CD4-positive, alpha-beta memory T cell (primary cell): ENCODE measurements at regions not wholly inside any gene's neighbourhood (a gene's known extent, or its start where the extent isn't known, plus 50 kb on each side); places are given as distances from the start of the nearest gene placed in this dataset.

Experiments
- CTCF ChIA-PET: fragments of 350-600 bp; sonication (Branson Sonifier 250); formaldehyde crosslinking; loops from one replicate; lab custom pipeline; 2021; ENCODE audit warnings: inconsistent platforms; ENCODE audit not compliant: partially characterized antibody; lab: Charles Lee
- POLR2A ChIA-PET: fragments of 350-600 bp; sonication (Branson Sonifier 250); formaldehyde crosslinking; loops from one replicate; lab custom pipeline; 2021; ENCODE audit not compliant: partially characterized antibody; lab: Charles Lee
- DNase-seq, 5 donors: peaks; one replicate each; pipeline versions ENCODE4 v3.0.0 to v3.0.0-alpha.2; 2020 to 2022; ENCODE audit warnings: mixed read lengths in 1 of 5
- H3K27ac ChIP-seq: one replicate; pipeline ENCODE4 v1.7.0; 2013; ENCODE audit warnings: low read depth, low read length
- H3K27me3 ChIP-seq: 2 replicates; pipeline ENCODE4 v1.7.0; 2013; ENCODE audit warnings: mild to moderate bottlenecking, low read length, moderate library complexity; ENCODE audit not compliant: insufficient read depth
- H3K36me3 ChIP-seq: 2 replicates; pipeline ENCODE4 v1.7.0; 2013; ENCODE audit warnings: mild to moderate bottlenecking, low read length, moderate library complexity; ENCODE audit not compliant: insufficient read depth
- H3K4me1 ChIP-seq: 2 replicates; pipeline ENCODE4 v1.7.0; 2013; ENCODE audit warnings: mild to moderate bottlenecking, low read length, moderate library complexity; ENCODE audit not compliant: insufficient read depth
- H3K4me3 ChIP-seq, 2 donors: one replicate each; pipeline ENCODE4 v1.7.0; 2013; ENCODE audit warnings: low read length in 2 of 2, mild to moderate bottlenecking in 1 of 2
- H3K9me3 ChIP-seq, 2 donors: one replicate each; pipeline ENCODE4 v1.7.0; 2013; ENCODE audit warnings: low read length in 2 of 2, control low read depth in 1 of 2; ENCODE audit not compliant: control insufficient read depth in 1 of 2
- H3K27ac Mint-ChIP-seq, 7 donors: one replicate each; pipeline ENCODE4 v1.8.0; 2020 to 2021; ENCODE audit warnings: mixed read lengths in 7 of 7, mild to moderate bottlenecking in 6 of 7, inconsistent platforms in 3 of 7, moderate library complexity in 3 of 7
- H3K27me3 Mint-ChIP-seq, 2 donors: one replicate each; pipeline ENCODE4 v1.8.0; 2020 to 2021; ENCODE audit warnings: mixed read lengths in 2 of 2
- H3K36me3 Mint-ChIP-seq, 2 donors: one replicate each; pipeline ENCODE4 v1.8.0; 2020 to 2021; ENCODE audit warnings: mixed read lengths in 2 of 2, inconsistent platforms in 1 of 2, mild to moderate bottlenecking in 1 of 2
- H3K4me1 Mint-ChIP-seq, 4 donors: one replicate each; pipeline ENCODE4 v1.8.0; 2020 to 2021; ENCODE audit warnings: mixed read lengths in 4 of 4, mild to moderate bottlenecking in 1 of 4
- H3K4me3 Mint-ChIP-seq, 8 donors: one replicate each; pipeline ENCODE4 v1.8.0; 2020 to 2021; ENCODE audit warnings: mixed read lengths in 8 of 8, mild to moderate bottlenecking in 7 of 8, moderate library complexity in 6 of 8, inconsistent platforms in 3 of 8
- H3K9me3 Mint-ChIP-seq, 8 donors: one replicate each; pipeline ENCODE4 v1.8.0; 2020 to 2021; ENCODE audit warnings: mixed read lengths in 8 of 8, mild to moderate bottlenecking in 5 of 8, inconsistent platforms in 3 of 8, moderate library complexity in 1 of 8
- intact Hi-C: fragments of 100-400 bp; cut with micrococcal nuclease; formaldehyde crosslinking; loops from one replicate; pipeline ENCODE4 v1.15.1; 2023

DNA sequence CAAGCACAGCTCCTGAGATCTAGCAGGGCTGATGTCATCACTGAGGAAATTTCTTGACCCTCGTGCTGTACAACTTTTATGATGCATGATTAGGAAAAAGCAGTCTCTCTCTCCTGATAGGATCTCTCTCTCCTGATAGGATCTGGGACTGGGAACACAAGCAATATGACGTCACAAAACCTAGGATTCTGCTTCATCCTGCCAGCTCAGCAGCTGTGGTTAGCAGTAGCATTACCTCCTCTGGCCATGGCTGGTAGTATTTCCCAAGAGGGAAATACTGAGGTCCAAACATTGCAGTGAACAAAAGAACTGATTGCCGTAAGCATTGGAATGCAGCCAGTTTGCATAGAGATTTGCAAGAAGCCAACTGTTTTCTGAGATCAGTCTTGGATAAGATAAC, 521.2 kb upstream of the POU3F3 start:
- no peak overlapping the region for H3K27ac ChIP-seq
- DNase-seq = no peak
- H3K4me1 ChIP-seq = no peaks in the 10 kb centered on the region
- CTCF ChIA-PET = no interaction called here
- no peaks in the 10 kb centered on the region for H3K36me3 ChIP-seq
- H3K9me3 ChIP-seq = no peaks in the 10 kb centered on the region
- POLR2A ChIA-PET = no interaction called here
- Mint-ChIP-seq H3K27ac (no peak overlapping the region), H3K4me1 (no peaks in the 10 kb centered on the region), H3K4me3 (no peak overlapping the region), H3K36me3 (no peaks in the 10 kb centered on the region), H3K9me3 (peaks cover 0 to 9% (median 6%) of the 10 kb centered on the region in 8 donors), H3K27me3 (no peaks in the 10 kb centered on the region)
- intact Hi-C loops = no loop called here
- H3K4me3 ChIP-seq = no peak overlapping the region
- no peaks in the 10 kb centered on the region for H3K27me3 ChIP-seq

DNA sequence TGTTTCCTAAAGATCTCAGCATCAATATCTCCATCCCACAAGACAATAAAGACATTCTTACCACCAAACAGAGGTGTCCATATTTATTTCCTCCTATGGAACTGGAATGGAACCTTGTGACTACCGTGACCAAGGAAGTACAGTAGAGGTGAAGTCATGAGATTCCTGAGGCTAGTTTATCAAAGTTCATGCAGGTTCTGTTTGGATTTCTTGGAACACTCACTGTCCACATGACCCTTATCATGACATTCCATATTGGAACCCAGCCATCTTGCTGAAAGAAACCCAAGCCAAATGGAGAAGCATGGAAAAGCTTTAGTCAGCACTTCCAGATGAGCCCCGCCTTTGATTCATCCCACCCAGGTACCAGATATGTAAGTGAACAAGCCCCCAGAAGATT, 516.0 kb upstream of the POU3F3 start:
- no peaks in the 10 kb centered on the region for H3K36me3 Mint-ChIP-seq
- Histone ChIP-seq H3K4me3 (no peak overlapping the region), H3K4me1 (no peaks in the 10 kb centered on the region), H3K27ac (no peak overlapping the region), H3K27me3 (no peaks in the 10 kb centered on the region), H3K36me3 (no peaks in the 10 kb centered on the region), H3K9me3 (no peaks in the 10 kb centered on the region)
- peak overlapping the region in 1 of 7 donors; percentile 59 for H3K27ac Mint-ChIP-seq
- no peaks in the 10 kb centered on the region for H3K27me3 Mint-ChIP-seq
- H3K4me3 Mint-ChIP-seq = no peak overlapping the region
- intact Hi-C loops = no loop called here
- ChIA-PET POLR2A (no interaction called here), CTCF (no interaction called here)
- no peaks in the 10 kb centered on the region for H3K4me1 Mint-ChIP-seq
- peaks cover 0 to 11% (median 5%) of the 10 kb centered on the region in 8 donors for H3K9me3 Mint-ChIP-seq
- no peak for DNase-seq

- Mint-ChIP-seq H3K27me3 (no peaks in the 10 kb centered on the region), H3K4me3 (no peak overlapping the region), H3K4me1 (no peaks in the 10 kb centered on the region), H3K9me3 (peaks cover 0 to 7% (median 5%) of the 10 kb centered on the region in 8 donors), H3K27ac (no peak overlapping the region), H3K36me3 (no peaks in the 10 kb centered on the region)
- no peaks in the 10 kb centered on the region for H3K36me3 ChIP-seq
- H3K4me1 ChIP-seq = no peaks in the 10 kb centered on the region
- no peaks in the 10 kb centered on the region for H3K9me3 ChIP-seq
- POLR2A ChIA-PET = no interaction called here
- CTCF ChIA-PET = no interaction called here
- no peak for DNase-seq
- no peaks in the 10 kb centered on the region for H3K27me3 ChIP-seq
- intact Hi-C loops = no loop called here
- H3K4me3 ChIP-seq = no peak overlapping the region
- H3K27ac ChIP-seq = no peak overlapping the region
These were observed 513.8 kb upstream of the POU3F3 start for GRCh38 chr2:104340162-104340561.

DNA sequence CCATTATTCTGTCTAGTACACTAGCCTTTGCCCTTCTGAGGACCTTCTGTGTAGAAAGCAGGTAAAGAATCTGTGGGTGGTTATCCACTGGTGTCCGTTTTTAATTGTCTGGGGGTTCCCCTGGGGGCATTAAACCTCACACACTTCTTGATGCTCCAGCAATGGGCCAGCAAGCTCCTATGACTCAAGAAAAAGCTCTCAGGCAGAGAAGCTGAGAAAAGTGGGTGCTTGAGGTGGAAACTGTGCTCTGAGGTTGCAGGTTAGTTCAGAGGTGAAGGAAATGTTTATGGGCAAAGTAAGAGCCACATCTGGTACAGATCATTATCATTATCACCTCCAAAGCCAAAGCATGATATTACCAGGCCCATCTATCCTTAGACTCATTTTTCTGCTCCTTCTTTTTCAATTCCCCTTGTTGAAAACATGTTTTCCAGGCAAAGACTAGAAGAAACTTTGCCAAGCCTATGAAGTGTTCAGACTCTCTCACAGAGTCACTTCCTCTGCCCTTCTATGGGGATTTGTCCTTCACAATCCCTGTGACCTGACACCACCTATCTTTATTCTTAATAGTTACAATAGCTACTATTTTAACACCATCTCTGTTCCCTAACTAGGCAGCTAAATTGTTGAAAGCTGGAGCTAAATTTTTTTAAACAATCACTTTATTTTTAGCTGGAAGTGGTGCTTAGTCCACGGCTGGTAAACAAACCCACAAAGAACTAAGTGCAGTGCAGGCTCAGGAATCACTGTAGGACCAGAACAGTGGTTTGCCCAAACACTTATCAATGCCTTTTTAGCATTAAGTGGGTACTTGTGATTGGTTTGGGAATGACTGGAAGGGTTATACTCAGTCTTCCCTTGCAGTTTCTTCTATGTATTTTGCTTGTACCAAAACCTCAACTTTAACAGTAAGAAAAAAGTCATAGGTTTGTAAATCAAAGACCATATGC, 512.8 kb upstream of the POU3F3 start:
- no peak for DNase-seq
- Mint-ChIP-seq H3K4me1 (no peaks in the 10 kb centered on the region), H3K36me3 (no peaks in the 10 kb centered on the region), H3K9me3 (peaks cover 2 to 6% (median 3%) of the 10 kb centered on the region in 8 donors), H3K27me3 (no peaks in the 10 kb centered on the region), H3K4me3 (no peak overlapping the region), H3K27ac (no peak overlapping the region)
- Histone ChIP-seq H3K4me1 (no peaks in the 10 kb centered on the region), H3K9me3 (no peaks in the 10 kb centered on the region), H3K27me3 (no peaks in the 10 kb centered on the region), H3K36me3 (no peaks in the 10 kb centered on the region), H3K4me3 (no peak overlapping the region), H3K27ac (no peak overlapping the region)
- ChIA-PET POLR2A (no interaction called here), CTCF (no interaction called here)
- intact Hi-C loops = no loop called here

- ChIA-PET POLR2A (no interaction called here), CTCF (no interaction called here)
- no peak overlapping the region for H3K27ac Mint-ChIP-seq
- H3K4me1 ChIP-seq = no peaks in the 10 kb centered on the region
- H3K9me3 Mint-ChIP-seq = peaks cover 0 to 5% (median under 1%) of the 10 kb centered on the region in 8 donors
- no peaks in the 10 kb centered on the region for H3K36me3 ChIP-seq
- no peaks in the 10 kb centered on the region for H3K36me3 Mint-ChIP-seq
- H3K9me3 ChIP-seq = no peaks in the 10 kb centered on the region
- H3K4me3 ChIP-seq = no peak overlapping the region
- H3K4me1 Mint-ChIP-seq = no peaks in the 10 kb centered on the region
- intact Hi-C loops = no loop called here
- DNase-seq = no peak
- H3K27ac ChIP-seq = no peak overlapping the region
- no peaks in the 10 kb centered on the region for H3K27me3 ChIP-seq
- H3K4me3 Mint-ChIP-seq = no peak overlapping the region
- H3K27me3 Mint-ChIP-seq = no peaks in the 10 kb centered on the region
These were observed 509.6 kb upstream of the POU3F3 start for GRCh38 chr2:104344306-104344705.

DNA sequence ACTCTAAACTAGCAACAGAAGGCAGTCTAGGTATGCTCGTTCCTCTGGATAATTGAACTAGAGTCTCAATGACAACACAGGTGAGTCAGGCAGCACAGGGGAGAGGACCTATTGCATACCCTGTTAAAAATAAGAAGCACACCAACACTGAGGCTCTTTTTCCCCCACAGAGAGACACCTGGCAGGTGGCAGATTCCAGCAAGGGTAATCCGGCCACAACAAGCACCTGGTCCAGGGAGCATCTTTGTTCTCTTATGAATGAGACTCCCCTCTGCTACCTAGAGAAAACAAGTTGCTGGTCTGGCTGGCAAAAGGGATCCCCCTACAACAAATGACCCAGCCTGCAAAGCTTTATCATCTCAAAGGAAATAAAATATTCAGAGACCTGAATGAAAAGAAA, 508.9 kb upstream of the POU3F3 start:
- H3K9me3 Mint-ChIP-seq = peaks cover 0 to 3% (median under 1%) of the 10 kb centered on the region in 8 donors
- no peak overlapping the region for H3K4me3 ChIP-seq
- H3K4me1 Mint-ChIP-seq = no peaks in the 10 kb centered on the region
- H3K9me3 ChIP-seq = no peaks in the 10 kb centered on the region
- no peak overlapping the region for H3K27ac Mint-ChIP-seq
- H3K27ac ChIP-seq = no peak overlapping the region
- CTCF ChIA-PET = no interaction called here
- H3K36me3 ChIP-seq = no peaks in the 10 kb centered on the region
- no peaks in the 10 kb centered on the region for H3K27me3 Mint-ChIP-seq
- H3K27me3 ChIP-seq = no peaks in the 10 kb centered on the region
- H3K36me3 Mint-ChIP-seq = no peaks in the 10 kb centered on the region
- H3K4me1 ChIP-seq = no peaks in the 10 kb centered on the region
- POLR2A ChIA-PET = no interaction called here
- DNase-seq = no peak
- no peak overlapping the region for H3K4me3 Mint-ChIP-seq
- intact Hi-C loops = no loop called here

GRCh38 chr2:104358122-104358521, 495.8 kb upstream of the POU3F3 start:
- Mint-ChIP-seq H3K36me3 (no peaks in the 10 kb centered on the region), H3K4me1 (no peaks in the 10 kb centered on the region), H3K4me3 (no peak overlapping the region), H3K9me3 (peaks cover 0 to 2% (median 0%) of the 10 kb centered on the region in 8 donors), H3K27ac (no peak overlapping the region), H3K27me3 (peaks cover 0 to 1% of the 10 kb centered on the region in 2 donors)
- POLR2A ChIA-PET = no interaction called here
- Histone ChIP-seq H3K4me1 (no peaks in the 10 kb centered on the region), H3K27ac (no peak overlapping the region), H3K36me3 (no peaks in the 10 kb centered on the region), H3K27me3 (no peaks in the 10 kb centered on the region), H3K4me3 (no peak overlapping the region), H3K9me3 (no peaks in the 10 kb centered on the region)
- CTCF ChIA-PET = no interaction called here
- DNase-seq = no peak
- intact Hi-C loops = no loop called here
